ENCODE measurements at regions not wholly inside any gene's neighbourhood (a gene's known extent, or its start where the extent isn't known, plus 50 kb on each side); places are given as distances from the start of the nearest gene placed in this dataset.

GRCh38 chr3:158882445-158882844, 80.6 kb downstream of the MFSD1 start:
- intact Hi-C loops (cut with micrococcal nuclease) = no loop called here
- no peak for TF ChIP-seq CTCF (IDR thresholded peaks at IDR 0.05)
- Mint-ChIP-seq H3K9me3 (peaks cover 7% of the 10 kb centered on the region), H3K27me3 (no peaks in the 10 kb centered on the region), H3K36me3 (ENCODE audit: low read depth) (no peaks in the 10 kb centered on the region), H3K4me3 (no peak overlapping the region), H3K4me1 (ENCODE audit: low read depth) (no peaks in the 10 kb centered on the region), H3K27ac (no peak overlapping the region)
- ChIA-PET POLR2A (no interaction called here), CTCF (interaction anchor here (1.0 kb wide), 1 partner anchor 10 kb away, joined by 3 read pairs; no protein-coding TSS in a partner anchor)
- ATAC-seq (no peak), DNase-seq (no peak)

- no peak overlapping the region for H3K4me3 Mint-ChIP-seq
- H3K27me3 Mint-ChIP-seq = no peaks in the 10 kb centered on the region
- DNase-seq (no peak), ATAC-seq (no peak)
- no peak overlapping the region for H3K27ac Mint-ChIP-seq
- CTCF ChIA-PET = no interaction called here
- intact Hi-C loops (cut with micrococcal nuclease) = no loop called here
- TF ChIP-seq CTCF (IDR thresholded peaks at IDR 0.05) = no peak
- H3K36me3 Mint-ChIP-seq (ENCODE audit: low read depth) = no peaks in the 10 kb centered on the region
- no peaks in the 10 kb centered on the region for H3K4me1 Mint-ChIP-seq (ENCODE audit: low read depth)
- no peaks in the 10 kb centered on the region for H3K9me3 Mint-ChIP-seq
- POLR2A ChIA-PET = no interaction called here
These were observed 94.9 kb downstream of the MFSD1 start for GRCh38 chr3:158896729-158897128.

GRCh38 chr3:158906749-158907148, 104.9 kb downstream of the MFSD1 start:
- CTCF ChIA-PET = no interaction called here

GRCh38 chr3:158908187-158908734, 106.4 kb downstream of the MFSD1 start:
- Mint-ChIP-seq H3K27me3 (peaks cover 2% of the 10 kb centered on the region), H3K9me3 (no peaks in the 10 kb centered on the region), H3K4me3 (no peak overlapping the region), H3K4me1 (ENCODE audit: low read depth) (no peaks in the 10 kb centered on the region), H3K36me3 (ENCODE audit: low read depth) (no peaks in the 10 kb centered on the region), H3K27ac (no peak overlapping the region)
- no peak for TF ChIP-seq CTCF (IDR thresholded peaks at IDR 0.05)
- no peak for ATAC-seq
- DNase-seq = no peak
- ChIA-PET CTCF (interaction anchor here (1.1 kb wide), 1 partner anchor 352 kb away, joined by 3 read pairs; no protein-coding TSS in a partner anchor), POLR2A (no interaction called here)
- intact Hi-C loops (cut with micrococcal nuclease) = no loop called here

More at GRCh38 chr3:158906749-158907148, 104.9 kb downstream of the MFSD1 start:
- Mint-ChIP-seq H3K27me3 (no peaks in the 10 kb centered on the region), H3K36me3 (ENCODE audit: low read depth) (no peaks in the 10 kb centered on the region), H3K4me1 (ENCODE audit: low read depth) (no peaks in the 10 kb centered on the region), H3K9me3 (no peaks in the 10 kb centered on the region), H3K27ac (no peak overlapping the region), H3K4me3 (no peak overlapping the region)
- no peak for ATAC-seq
- intact Hi-C loops (cut with micrococcal nuclease) = no loop called here
- POLR2A ChIA-PET = interaction anchor here (0.6 kb wide), 1 partner anchor 356 kb away, joined by 3 read pairs; no protein-coding TSS in a partner anchor
- no peak for TF ChIP-seq CTCF (IDR thresholded peaks at IDR 0.05)
- no peak for DNase-seq

- no peak overlapping the region for H3K4me3 Mint-ChIP-seq
- H3K4me1 Mint-ChIP-seq (ENCODE audit: low read depth) = no peaks in the 10 kb centered on the region
- no peaks in the 10 kb centered on the region for H3K9me3 Mint-ChIP-seq
- ATAC-seq = no peak
- no peaks in the 10 kb centered on the region for H3K36me3 Mint-ChIP-seq (ENCODE audit: low read depth)
- DNase-seq = no peak
- no peak overlapping the region for H3K27ac Mint-ChIP-seq
- ChIA-PET POLR2A (no interaction called here), CTCF (interaction anchor here (1.0 kb wide), 1 partner anchor 10 kb away, joined by 3 read pairs; no protein-coding TSS in a partner anchor)
- peaks cover 2% of the 10 kb centered on the region for H3K27me3 Mint-ChIP-seq
- TF ChIP-seq CTCF (IDR thresholded peaks at IDR 0.05) = no peak
- intact Hi-C loops (cut with micrococcal nuclease) = no loop called here
These were observed 108.0 kb downstream of the MFSD1 start for GRCh38 chr3:158909870-158910269.
